ENCODE measurements at regions not wholly inside any gene's neighbourhood (a gene's known extent, or its start where the extent isn't known, plus 50 kb on each side); places are given as distances from the start of the nearest gene placed in this dataset.
"Not testable (repeated sequence)": the region's sequence is repeated elsewhere in the genome, so short reads cannot be mapped to it uniquely, and the experiment has no call there.

DNA sequence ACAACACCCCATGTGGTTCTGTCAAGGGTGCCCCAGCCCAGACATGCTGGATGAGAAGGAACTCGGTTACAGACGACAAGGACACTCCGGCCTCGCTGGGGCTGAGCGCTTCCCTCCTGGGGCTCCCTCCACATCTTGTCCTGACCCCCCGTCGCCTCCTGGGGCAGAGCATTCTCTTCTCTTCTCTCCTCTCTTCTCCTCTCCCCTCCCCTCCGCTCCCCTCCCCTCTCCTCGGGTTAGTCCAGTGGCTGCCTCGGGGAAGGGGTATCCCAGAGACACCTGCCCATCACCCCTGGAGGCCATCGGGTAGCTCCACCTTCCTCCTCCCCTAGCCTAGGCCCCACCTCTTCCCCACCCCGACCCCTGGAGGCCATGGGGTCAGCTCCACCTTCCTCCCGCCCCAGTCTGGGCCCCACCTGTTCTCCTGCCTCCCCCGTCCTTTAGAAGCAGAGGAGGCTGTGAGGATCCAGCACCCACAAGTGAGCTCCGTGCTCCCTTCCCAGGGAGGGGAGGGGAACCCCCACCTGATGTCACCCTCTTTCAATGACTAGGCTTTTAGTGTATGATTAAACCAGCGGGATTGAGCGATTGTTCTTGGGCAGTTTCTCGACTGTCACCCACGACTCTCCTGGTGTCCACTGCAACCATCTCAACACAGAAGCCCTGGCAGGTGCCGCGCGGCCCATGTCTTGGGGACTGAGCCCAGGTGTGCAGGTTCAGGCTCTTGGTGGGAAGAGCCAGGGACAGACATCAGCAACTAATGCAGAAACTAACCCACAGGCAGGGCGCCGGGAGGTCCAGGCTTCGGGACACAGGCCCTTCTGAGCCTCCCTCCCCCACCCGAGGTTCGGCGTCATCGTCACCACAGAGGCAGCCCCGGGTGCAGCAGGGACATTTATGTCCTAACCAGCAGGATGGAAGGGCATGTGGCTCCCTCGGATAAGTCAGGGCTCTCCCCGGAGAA lies 330.4 kb downstream of the ADGRD1 start:
- not testable (repeated sequence) for H3K4me3 ChIP-seq, H3K27ac ChIP-seq

DNA sequence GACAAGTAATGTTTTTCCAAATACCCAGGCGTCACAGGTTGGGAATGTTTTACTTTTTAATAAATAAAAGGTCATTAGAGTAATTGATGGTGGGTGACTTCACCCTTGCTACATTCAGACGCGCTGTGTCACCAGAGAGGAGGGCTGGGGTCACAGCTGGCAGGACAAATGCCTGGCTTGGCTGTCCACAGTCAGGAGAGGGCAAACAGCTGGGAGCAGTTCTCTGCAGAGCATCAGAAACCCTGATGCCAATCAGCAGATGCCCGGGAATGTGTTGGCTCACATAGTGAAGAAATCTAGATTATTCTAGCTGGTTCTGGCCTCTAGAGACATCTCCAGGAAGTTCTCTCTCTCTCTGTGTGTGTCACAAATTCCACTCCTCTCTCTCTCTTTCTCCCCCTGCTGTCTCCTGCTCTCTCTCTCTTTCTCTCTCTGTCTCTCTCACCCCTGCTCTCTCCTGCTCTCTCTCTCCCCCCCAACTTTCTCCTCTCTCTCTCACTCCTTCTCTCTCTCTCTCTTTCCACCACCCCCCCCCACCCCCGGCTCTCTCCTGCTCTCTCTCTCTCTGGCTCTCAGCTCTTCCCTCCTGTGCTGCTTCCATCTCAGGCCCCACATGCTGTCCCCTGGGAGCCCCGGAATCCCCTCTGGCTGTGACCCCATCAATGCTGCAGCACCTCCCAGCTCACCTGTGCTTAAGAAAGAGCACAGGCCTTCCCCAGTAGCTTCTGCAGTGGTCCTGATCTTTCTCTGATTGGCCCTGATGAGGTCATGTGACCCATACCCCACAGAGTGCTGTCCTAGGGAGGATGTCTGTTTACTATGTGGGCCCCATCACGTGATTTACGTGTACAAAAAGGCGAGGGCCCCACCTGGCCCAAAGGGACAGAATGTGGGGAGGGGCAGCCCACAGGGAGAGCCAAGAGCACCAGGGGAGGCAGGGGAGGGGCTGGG lies 331.5 kb downstream of the ADGRD1 start:
- H3K4me3 ChIP-seq, H3K27ac ChIP-seq: not testable (repeated sequence)

DNA sequence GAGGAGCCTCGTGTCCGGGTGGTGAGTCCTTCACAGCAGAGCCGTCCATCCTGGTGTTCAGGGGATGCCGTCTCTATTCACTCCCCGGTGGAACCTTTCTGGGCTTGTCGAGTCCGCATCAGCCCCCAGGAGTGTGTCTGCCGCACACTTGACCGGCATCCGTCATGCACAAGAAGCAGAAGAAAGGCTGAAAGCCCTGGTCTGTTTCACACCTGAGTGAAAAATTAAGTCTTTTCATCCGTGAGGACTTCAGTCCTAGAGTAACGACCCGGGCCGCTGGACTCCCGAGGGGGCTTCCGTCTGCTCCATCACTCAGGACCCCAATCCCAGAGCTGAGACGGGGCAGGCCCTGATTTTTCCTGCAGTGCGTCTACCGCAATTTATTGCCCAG lies 332.2 kb downstream of the ADGRD1 start:
- not testable (repeated sequence) for H3K4me3 ChIP-seq, H3K27ac ChIP-seq

DNA sequence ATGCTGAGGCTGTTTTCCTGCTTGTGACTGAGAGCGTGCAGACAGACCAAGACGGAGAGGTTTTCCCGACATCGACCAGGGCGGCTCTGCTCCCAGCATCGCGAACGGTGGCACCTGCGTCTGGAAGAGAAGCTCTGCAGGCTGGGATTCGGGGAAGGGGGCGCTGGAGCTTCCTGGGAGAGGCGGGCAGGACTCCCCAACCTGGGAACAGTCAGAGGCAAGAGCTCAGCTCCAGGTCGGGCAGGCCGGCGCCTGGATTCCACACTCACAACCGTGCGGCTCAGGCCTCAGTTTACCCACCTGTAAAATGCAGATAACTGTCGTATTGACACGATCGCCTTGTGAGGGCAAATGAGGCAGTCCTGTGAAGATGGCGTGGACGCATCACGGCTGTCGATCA lies 332.6 kb downstream of the ADGRD1 start:
- not testable (repeated sequence) for H3K4me3 ChIP-seq, H3K27ac ChIP-seq

DNA sequence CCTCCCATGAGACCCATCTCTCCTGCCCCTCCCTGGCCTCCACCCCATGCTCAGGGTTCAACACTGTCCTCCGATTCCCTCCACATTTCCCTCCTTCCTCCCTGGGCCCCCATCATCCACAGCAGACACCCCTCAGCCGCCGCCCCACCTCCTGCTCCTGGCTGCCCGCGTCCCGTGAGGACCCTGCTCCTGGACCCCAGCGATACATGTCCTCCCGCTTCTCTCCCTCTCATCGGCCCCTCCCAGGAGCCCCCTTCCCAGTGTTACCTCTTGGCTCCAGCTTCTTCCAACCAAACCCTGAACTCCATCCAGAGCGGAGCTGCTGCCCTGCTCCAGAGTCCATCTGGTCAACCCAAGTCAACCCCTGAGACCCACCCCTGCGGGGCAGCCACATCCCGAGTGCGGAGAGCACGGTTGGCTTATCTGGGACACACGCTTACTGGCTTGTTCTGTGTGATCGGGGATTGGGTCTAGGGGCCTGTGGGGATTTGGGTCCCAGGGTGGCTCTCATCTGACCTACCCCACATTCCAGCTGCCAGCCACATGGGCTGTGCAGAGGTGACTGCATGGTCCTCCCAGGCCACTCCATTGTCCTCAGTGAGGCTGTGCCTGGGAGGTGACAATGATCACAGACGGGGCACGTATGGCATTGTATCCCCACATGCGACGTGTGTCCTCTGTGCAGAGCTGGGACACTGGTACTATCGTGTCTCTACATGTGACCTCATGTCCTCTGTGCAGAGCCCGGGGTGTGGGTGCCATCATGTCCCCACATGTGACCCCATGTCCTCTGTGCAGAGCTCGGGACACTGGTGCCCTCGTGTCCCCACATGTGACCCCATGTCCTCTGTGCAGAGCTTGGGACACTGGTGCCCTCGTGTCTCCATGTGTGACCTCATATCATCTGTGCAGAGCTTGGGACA lies 333.6 kb downstream of the ADGRD1 start:
- H3K4me3 ChIP-seq: no peak overlapping the region

DNA sequence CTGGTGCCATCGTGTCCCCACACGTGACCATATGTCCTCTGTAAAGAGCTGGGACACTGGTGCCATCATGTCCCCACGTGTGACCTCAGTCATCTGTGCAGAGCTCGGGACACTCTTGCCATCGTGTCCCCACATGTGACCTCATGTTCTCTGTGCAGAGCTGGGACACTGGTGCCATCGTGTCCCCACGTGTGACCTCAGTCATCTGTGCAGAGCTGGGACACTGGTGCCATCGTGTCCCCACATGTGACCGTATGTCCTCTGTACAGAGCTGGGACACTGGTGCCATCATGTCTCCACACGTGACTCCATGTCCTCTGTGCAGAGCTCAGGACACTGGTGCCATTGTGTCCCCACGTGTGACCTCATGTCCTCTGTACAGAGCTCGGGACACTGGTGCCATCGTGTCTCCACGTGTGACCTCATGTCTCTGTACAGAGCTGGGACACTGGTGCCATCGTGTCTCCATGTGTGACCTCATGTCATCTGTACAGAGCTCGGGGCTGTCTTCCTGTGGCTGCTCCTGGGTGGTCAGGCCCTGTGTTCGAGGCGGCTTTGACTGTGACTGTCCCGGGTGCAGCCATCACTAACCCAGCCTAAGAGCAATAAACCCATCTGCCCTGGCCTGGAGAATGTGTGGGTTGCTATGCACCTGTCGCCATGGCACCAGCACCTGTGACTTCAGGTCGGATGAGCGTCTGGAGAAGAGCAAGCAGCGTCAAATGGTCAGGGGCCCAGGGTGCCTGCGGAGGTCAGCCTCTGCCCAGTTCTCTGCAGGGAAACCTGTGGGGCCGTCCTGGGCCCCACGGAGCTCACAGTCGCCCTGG lies 334.4 kb downstream of the ADGRD1 start:
- H3K4me3 ChIP-seq: no peak overlapping the region
- no peak overlapping the region for H3K27ac ChIP-seq

More for the DNA sequence above, 333.6 kb downstream of the ADGRD1 start:
- no peak overlapping the region for H3K27ac ChIP-seq

DNA sequence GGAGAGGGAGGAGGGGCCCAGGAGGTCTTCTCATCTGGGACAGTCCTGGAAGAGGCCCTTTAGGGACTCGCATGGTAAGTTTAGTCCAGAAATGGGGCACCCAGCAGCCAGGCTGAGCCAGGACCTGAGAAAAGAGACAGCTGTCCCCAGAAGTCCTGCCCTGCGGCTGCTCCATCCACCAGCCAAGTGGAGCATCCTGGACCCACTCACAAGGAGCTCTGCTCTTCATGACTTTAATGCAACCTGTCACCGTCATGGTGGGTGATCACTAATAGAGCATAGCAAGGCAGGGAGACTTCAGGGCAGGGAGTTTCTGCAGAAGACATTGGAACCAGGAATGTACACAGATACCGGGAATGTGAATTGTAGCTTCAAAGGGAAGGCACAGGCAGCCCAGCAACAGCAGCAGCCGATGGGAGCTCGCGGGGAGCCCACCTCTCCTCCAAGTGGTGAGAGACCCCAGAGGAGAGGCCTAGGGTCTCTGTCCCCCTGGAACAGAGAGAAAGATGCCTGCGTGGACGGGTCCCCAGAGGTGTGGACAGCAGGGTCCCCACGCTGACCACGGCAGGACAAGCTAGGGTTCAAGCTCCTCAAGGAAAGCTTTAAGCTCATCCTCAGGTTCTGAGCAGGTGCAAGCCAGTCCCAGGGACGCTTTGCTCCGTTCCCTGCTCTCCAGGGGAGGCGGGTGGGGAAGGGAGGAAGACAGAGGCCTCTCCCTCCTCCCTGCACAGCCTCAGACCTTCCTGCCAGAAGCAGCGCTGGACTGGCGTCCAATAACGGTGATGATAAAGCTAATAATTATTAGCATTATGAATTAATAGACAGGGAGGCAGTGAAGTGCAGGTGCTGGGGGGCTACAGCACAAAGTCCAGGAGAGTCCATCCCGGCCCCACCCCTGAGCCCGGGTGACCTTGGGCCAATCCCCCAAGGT lies 335.3 kb downstream of the ADGRD1 start:
- H3K27ac ChIP-seq: not testable (repeated sequence)

DNA sequence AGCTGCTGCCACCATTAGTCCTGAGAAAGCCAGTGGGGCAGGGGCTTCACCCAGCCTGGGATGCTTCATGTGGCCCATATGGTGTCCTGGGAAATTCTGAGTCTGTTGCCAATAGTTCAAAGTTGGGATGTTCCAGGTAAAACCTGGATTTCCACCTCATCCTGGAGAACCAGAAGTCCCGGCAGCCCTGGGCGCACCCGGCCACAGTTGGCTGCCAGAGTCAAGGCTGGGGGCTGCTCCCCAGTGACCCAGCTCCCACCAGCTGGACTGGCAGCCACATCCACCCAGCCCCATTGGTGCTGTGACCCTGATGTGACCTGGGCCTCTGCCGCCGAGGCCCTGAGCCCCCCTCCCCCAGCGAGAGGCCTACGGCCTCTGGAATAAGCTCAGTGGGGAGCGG lies 336.1 kb downstream of the ADGRD1 start:
- H3K4me3 ChIP-seq: not testable (repeated sequence)

More for the DNA sequence above, 335.3 kb downstream of the ADGRD1 start:
- not testable (repeated sequence) for H3K4me3 ChIP-seq

DNA sequence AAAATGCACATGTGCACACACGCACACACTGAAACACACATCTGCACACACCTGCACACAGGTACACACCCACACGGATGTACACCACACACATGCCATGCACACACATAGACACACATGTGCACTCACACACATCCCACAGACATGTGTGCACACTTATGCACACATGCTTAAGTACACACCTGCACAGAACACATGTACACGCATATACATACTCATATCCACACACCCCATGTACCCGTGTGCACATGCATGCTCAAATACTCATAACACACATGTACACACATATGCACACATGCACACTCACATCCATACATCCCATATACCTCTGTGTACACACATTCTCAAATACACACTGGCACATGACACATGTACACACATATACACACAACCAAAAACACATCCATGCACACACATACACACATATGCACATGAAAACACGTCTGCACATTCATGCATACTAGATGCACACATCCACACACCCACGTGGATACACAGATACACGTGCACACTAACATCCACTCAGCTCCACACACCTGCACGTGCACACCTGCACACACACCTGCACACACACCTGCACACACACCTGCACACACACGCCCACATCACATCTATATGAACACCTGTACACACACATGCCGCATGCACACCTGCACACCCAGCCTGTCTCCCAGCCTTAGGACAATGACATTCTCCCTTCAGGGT lies 336.7 kb downstream of the ADGRD1 start:
- Histone ChIP-seq H3K27ac (no peak overlapping the region), H3K4me3 (no peak overlapping the region)

More for the DNA sequence above, 336.1 kb downstream of the ADGRD1 start:
- H3K27ac ChIP-seq: not testable (repeated sequence)

DNA sequence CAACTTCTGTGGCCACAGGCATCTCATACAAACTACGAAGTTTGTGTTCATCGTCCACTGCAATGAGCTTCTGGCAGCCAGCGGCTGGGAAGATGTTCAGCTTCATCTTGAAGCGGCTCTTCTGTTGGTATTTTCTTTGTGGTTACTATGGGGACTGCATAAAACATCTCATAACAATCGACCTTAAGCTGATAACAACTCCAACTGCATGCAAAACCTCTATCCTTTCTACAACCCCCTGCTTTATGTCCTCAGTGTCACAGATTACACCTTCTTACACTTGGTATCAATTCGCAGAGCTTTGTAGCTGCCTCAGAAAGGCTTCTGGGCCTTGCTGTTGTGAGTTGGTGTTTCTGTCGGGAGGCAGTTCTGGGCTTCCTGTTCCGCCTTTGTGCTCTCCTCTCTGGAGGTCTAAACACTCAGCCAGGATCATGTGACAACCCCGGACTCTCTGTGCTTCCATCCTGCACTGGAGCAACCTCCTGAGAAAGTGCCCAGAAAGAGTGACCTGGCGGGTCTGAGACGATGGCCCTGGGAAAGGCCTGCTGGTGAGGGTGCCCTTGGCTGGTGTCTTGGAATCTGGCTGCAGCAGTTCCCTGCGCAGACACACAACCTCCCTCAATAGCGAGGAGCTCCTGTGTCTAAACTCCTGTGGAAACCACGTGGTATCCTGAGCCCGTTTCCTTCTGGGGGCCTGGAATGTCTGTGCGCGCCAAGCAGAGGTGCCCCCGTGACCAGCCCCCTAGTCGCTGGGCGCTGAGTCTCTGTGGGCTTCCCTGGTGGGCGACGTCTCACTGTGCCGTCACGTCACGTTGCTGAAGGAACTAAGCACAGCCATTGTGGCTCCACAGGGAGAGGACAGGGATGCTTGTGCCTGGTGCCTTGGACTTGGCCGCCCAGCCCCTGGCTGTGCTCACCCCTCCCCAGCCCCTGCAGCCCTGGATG lies 339.6 kb downstream of the ADGRD1 start:
- not testable (repeated sequence) for H3K27ac ChIP-seq

DNA sequence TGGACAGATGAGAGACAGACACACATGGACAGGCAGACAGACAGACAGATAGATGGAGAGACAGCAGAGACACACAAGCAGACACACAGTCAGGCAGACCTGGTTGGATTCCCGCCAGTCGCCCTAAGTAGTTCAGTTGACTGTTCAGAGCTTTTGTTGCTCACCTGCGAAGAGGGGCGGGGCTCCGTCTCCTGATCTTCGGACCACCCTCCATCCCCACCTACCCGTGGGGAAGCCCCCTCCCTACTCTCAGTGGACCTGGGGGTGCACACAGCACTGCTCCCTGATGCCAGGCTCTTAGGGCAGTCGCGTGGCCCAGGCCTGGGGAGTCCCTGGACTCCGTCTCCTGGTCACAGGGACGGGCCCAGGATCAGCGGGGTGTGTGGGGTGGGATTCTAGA lies 341.0 kb downstream of the ADGRD1 start:
- not testable (repeated sequence) for H3K4me3 ChIP-seq, H3K27ac ChIP-seq

More for the DNA sequence above, 339.6 kb downstream of the ADGRD1 start:
- not testable (repeated sequence) for H3K4me3 ChIP-seq

DNA sequence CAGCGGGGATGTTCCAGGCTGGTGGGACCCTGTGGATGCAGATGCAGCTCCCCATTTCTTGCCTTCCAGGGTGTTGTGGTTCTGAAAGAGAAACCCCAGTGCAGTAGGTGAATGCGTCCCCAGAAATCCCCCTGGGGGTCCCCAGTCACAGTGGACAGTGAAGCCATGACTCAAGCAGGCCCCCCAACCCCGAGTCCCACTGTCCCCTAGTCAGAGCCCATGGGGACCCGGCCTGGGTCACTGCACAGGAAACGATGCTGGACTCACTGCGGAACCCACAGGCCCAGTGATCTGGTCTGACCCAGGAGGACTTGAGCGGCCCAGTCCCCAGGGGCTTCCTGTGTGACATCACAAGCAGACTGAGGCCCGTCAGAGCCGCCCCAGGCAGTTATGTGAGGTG lies 341.4 kb downstream of the ADGRD1 start:
- not testable (repeated sequence) for H3K4me3 ChIP-seq, H3K27ac ChIP-seq

DNA sequence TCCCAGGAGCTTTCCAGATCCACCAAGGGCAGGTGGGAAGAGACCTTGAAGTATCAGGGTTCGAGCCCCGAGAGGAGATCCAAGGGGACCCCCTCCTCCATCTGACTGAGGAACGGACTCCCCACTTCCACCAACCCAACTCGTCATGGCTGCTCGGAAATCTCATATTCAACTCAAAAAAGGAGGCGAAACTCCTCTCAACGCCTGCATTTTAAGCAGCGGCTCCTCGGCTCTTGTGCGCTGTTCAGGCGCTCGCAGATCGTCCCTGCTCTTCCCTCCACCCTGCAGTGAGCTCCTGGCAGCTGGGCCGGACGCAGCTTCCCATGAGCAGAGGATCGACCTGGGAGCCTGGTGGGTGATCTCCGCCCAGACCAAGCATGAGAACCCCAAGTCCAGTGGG lies 341.9 kb downstream of the ADGRD1 start:
- not testable (repeated sequence) for H3K4me3 ChIP-seq

DNA sequence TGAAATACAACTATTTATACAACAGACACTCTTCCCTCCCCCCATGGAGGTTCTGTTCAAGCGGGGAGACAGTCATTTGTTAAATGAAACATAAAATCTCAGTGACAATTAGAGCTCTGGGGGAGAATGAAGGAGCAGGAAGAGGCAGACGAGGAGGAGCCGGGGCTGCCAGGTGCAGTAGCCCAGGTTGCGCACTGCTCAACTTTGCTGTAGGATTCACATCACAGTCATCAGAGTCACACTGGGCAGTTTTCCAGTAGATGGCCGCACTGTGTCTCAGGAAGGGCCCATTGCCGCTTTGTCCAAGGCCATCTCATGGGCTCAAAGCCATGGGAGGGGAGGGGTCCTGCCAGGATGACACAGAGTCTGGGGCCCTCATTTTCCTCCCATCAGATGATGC lies 342.4 kb downstream of the ADGRD1 start:
- H3K4me3 ChIP-seq, H3K27ac ChIP-seq: not testable (repeated sequence)

More for the DNA sequence above, 341.9 kb downstream of the ADGRD1 start:
- not testable (repeated sequence) for H3K27ac ChIP-seq

DNA sequence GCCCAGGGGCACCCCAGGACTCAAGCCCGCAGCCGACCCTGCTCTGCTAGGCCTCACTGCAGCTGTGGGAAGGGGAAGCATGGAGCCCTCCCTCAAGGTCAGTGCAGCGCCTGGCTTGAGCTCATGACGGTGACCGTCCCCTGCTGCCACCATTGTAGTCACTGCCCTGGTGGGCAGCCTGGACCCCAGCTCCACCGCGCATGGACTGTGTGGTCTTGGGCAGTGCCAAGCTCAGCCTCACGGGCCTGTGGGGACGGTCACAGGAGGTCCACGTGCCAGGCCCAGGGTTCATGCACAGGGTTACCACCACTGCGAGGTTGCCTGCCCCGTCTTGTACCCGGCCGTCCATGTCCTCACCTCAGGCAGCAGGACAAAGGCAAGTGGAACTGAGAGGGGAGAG lies 342.9 kb downstream of the ADGRD1 start:
- H3K4me3 ChIP-seq, H3K27ac ChIP-seq: not testable (repeated sequence)

All from skin epidermis (tissue), 12 donors.